HG03039 (cell line): ENCODE measurements at regions not wholly inside any gene's neighbourhood (a gene's known extent, or its start where the extent isn't known, plus 50 kb on each side); places are given as distances from the start of the nearest gene placed in this dataset.

Experiments used
- ATAC-seq: cut with Tn5 transposase; IDR thresholded peaks from one replicate; pipeline ENCODE4 v1.9.1; 2021; ENCODE audit warnings: mild to moderate bottlenecking, moderate library complexity; ENCODE audit not compliant: unreplicated experiment

DNA sequence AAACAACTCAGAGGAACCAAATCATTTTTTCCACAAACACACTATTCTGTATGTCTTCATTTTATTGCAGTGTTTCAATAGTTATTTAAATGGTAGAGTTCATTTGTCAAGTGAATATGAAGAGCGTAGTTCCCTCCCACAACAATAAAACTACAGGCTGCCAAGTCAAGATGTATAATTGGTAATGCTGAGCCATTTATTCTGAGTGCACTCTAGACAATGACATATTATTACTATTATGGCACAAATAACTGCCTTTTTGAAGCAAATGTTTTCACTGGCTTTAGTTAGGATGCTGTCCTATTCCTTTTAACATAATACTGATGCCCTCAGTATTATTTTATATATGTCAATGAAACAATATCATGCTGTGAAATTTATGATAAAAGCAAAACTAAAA is 102.7 kb upstream of the PCDH15 start:
- no peak for ATAC-seq

DNA sequence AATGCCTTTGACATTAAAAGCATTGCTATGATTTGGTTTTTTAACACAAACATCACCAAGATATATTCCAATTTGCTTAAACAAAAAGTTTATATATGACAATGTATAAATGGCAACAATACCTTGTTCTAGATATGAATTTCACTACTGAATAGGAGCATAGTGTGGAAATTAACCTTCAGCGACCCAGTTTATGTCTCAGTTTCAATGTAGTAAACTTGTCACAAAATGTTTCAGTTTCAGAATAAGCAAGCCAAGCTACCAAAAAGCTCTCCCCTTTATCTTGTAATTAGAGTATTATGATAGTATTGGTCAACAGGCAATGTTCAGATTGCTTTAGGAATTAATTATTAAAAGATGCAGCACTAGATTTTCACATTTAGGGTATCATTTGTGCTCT is 99.6 kb upstream of the PCDH15 start:
- peak; percentile 67 for ATAC-seq

DNA sequence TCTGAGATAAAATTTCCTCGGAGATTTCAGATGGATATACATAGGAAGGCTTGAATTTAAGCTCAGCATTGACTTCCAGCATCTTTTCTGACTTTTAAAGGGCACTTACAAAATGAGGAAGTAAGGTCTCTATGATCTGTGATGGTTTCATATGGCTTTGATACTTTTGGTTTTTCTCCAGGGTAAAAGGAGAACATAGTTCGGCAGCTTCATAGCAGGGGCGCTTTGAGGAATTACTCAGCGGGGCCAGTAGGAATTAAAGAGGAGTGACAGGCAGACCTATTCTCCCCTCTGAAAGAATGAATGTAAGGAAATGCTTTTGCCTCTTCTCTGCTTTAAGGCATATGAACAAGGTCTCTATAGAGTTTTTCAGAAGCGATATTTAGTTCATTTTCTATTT is 80.0 kb upstream of the PCDH15 start:
- no peak for ATAC-seq

DNA sequence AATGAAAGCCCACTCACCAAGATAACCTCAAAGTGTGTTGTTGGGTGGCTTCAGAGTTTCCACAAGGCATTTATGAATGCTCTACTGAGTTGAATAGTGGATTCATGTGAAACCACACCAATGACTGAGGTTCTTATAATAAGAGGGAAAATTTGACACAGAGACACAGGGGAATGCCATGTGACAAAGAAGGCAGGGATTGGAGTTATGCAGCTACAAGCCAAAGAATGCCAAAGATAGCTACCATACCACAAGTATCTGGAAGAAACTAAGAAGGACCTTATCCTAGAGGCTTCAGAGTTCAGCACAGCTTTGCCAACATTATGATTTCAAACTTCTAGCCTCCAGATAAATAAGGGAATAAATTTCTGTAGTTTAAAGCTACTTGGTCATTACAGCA is 68.0 kb upstream of the PCDH15 start:
- no peak for ATAC-seq

DNA sequence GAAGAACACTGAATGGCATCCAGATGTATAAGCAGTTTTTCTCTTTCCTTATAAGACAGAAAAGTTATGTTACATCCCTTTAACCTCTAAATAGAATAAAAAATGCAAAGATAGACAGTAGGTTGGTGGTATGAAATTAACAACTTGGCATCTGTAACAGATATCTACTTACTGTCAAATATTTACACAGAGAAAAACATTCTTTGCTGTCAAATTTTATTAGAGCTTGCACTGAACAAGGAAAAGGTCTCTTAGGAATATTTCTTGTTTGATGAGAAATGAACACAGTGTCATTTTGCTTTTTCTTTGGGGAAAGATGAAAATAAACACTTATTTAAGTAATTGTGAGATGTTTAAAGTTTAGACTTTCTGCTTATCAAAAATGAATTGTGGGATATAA is 65.6 kb upstream of the PCDH15 start:
- ATAC-seq, result no peak

DNA sequence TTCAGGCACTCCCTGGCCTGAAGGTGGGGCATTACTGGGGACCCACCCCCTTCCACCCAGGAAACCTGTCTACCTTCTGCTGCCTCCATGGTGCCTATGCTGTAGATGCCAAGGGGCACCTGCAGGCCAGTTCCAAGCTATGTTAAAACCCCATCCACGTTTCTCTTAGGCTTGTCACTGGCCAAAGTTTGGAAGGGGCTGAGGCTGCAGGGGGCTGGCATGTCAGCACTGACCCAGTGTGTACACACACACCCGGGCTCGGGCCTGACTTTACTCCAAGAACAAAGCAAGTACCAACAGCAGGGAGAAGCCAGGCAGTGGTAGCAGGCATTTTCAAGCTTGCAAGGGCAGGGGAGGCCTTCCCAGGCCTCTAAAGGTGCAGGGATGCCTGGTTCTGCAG is 53.8 kb upstream of the PCDH15 start:
- no peak for ATAC-seq

DNA sequence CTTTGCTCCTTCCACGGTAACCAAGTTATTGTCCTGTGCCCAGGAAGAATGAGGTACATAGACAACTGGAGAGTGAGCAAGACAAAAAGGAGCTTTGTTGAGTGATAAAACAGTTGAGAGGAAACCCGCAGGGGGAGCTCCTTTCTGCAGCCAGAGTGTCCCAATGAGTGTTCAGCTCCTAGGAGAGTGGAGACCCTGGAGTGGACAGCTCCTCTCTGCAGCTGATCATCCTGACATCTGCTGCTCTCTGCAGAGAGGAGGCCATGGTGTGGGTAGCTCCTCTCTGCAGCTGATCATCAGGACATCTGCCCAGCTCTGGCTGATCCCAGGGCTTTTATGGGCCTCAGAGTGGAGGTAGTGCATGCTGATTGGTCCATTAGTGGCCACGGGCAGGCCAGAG is 53.4 kb upstream of the PCDH15 start:
- no peak for ATAC-seq

DNA sequence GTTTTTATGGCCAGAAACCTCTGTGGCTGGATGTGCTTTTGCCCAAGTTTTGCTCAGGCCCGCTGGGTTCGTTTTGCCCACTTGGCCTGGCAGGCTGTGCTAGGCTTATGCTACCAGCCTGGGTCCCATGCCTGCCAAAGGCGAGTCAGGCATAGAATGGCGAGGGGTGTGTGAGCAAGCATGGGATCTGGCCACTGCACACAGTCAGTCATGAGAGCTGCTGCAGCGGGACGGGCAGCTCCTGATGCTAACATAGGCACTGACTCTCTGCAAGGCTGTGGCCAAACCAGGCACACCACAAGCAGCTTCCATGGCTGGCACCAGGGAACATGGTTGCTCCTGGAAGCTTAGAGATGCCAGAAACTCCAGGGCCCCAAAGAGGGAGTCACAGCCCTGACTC is 52.9 kb upstream of the PCDH15 start:
- no peak for ATAC-seq
